Gastrocnemius medialis (tissue), 4 donors: ENCODE measurements at regions not wholly inside any gene's neighbourhood (a gene's known extent, or its start where the extent isn't known, plus 50 kb on each side); places are given as distances from the start of the nearest gene placed in this dataset.

ENCODE experiments used
- POLR2A ChIP-seq, 2 donors: fragments of 450-650 bp; IDR thresholded peaks; one replicate each; pipeline ENCODE4 v1.6.1; 2017; ENCODE audit warnings: antibody characterized with exemption in 2 of 2, mild to moderate bottlenecking in 2 of 2, moderate library complexity in 2 of 2
- TF ChIP-seq, protein P1 (sequence below), 5 experiments: fragments of 450-650 bp in 3 of 5; fragments of 200-600 bp in 2 of 5; sonication (generic) in 2 of 5; IDR thresholded peaks in 4 of 5; conservative IDR thresholded peaks in 1 of 5; 1 replicate in 4 of 5; 2 replicates in 1 of 5; pipeline ENCODE4 v1.5.1; 2016 to 2019; ENCODE audit warnings: antibody characterized with exemption in 5 of 5, mild to moderate bottlenecking in 3 of 5, moderate library complexity in 3 of 5

- TF ChIP-seq, protein P1, sequence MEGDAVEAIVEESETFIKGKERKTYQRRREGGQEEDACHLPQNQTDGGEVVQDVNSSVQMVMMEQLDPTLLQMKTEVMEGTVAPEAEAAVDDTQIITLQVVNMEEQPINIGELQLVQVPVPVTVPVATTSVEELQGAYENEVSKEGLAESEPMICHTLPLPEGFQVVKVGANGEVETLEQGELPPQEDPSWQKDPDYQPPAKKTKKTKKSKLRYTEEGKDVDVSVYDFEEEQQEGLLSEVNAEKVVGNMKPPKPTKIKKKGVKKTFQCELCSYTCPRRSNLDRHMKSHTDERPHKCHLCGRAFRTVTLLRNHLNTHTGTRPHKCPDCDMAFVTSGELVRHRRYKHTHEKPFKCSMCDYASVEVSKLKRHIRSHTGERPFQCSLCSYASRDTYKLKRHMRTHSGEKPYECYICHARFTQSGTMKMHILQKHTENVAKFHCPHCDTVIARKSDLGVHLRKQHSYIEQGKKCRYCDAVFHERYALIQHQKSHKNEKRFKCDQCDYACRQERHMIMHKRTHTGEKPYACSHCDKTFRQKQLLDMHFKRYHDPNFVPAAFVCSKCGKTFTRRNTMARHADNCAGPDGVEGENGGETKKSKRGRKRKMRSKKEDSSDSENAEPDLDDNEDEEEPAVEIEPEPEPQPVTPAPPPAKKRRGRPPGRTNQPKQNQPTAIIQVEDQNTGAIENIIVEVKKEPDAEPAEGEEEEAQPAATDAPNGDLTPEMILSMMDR (IDR thresholded peaks at IDR 0.05 in 4 of 5, conservative IDR thresholded peaks at IDR 0.05 in 1 of 5), result no peak
- no peak for TF ChIP-seq POLR2A (IDR thresholded peaks at IDR 0.05)
These were observed 101.5 kb upstream of the MARCKS start for GRCh38 chr6:113755449-113756289.
